Cerebellar nuclear complex (tissue), 1 donor: ENCODE measurements at regions not wholly inside any gene's neighbourhood (a gene's known extent, or its start where the extent isn't known, plus 50 kb on each side); places are given as distances from the start of the nearest gene placed in this dataset.

Source experiments
- DNase-seq, 2 experiments: peaks; one replicate each; lab custom pipeline; 2025; lab: John Stamatoyannopoulos, UW

- no peak for DNase-seq
Observed at GRCh38 chr5:4518903-4519672, 621.0 kb upstream of the ADAMTS16 start.

GRCh38 chr5:4520559-4520958 is 619.6 kb upstream of the ADAMTS16 start:
- DNase-seq, result no peak

- DNase-seq, result no peak
Observed at GRCh38 chr5:4523038-4523437, 617.1 kb upstream of the ADAMTS16 start.

GRCh38 chr5:4531756-4532704 is 608.1 kb upstream of the ADAMTS16 start:
- DNase-seq, result no peak

DNA sequence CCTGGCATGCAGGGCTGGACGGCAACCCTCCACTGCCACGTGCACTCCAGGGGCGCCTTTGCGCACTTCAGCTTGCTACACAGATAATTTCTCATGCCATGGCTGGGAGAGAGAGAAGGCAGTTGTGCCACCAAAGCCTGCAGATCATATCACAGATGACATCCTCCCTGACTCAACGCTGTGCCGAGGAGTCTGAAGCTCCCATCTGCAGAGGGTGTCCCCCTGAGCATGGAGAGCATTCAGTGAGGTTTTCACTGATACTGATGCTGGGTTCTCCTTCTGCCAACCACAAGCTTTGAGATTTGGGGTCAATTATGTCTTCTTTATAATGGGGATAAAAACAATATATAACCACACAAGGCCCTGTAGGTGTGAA is 607.4 kb upstream of the ADAMTS16 start:
- no peak for DNase-seq

GRCh38 chr5:4533457-4534105 is 606.5 kb upstream of the ADAMTS16 start:
- no peak for DNase-seq

GRCh38 chr5:4537489-4537888 is 602.6 kb upstream of the ADAMTS16 start:
- no peak for DNase-seq

DNA sequence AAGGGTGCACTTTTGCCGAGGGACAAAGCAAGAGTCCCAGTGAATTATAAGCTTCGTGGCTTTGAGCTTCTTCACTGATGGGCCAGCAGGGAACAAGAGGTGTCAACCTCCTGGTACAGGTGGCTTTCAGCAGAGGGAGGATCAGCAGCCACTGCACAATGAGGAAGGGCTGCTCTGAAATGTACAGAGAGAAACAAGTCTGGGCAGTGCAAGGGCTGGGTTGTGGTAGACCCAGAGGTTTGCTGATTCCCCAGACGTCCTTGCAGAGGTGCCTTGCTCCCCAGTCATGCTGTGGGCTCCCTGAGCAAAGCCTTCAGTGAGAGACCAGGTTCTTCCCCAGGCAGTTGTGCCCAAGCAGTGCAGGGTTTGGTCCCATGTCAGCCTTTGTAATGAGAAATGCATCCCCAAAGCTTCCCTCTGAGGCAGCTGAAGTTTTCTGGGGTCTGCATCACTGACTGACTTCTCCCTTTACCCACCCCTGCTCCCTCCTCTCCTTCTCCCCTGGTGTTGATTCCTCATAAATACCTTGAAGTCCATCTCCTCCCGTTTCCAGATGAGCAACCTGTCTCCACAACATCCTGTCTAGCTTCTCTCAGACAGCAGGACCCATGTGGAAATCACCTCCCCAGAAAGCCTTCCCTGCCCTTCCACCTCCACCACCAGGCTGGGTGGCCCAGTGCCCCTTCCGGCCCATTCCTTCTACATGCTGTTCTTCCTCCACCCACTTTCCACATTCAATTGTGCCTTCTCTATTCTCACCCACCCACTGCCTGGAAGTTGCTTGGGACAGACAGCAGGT is 599.6 kb upstream of the ADAMTS16 start:
- no peak for DNase-seq

DNA sequence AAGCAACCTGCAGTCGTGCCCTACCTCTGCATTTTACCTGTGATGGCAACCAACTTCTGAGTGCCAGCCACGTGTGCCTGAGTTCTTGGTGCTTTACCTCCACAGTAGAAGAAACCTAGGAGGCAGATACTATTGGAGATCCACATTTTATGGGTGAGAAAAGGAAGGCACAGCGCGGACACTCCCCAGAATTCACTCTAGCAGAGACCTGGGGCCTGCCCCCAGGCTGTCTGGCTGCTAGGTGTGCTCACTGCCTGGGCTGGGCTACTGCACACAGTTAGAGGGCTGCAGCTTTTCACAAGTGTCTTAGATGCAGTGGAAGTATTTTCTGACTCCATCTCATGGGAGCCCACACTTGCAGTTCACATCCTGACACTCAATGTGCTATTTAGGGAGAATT is 598.8 kb upstream of the ADAMTS16 start:
- no peak for DNase-seq

- DNase-seq, result no peak
Observed at GRCh38 chr5:4542145-4542778, 597.9 kb upstream of the ADAMTS16 start.

GRCh38 chr5:4544049-4544670 is 596.0 kb upstream of the ADAMTS16 start:
- DNase-seq, result no peak

DNA sequence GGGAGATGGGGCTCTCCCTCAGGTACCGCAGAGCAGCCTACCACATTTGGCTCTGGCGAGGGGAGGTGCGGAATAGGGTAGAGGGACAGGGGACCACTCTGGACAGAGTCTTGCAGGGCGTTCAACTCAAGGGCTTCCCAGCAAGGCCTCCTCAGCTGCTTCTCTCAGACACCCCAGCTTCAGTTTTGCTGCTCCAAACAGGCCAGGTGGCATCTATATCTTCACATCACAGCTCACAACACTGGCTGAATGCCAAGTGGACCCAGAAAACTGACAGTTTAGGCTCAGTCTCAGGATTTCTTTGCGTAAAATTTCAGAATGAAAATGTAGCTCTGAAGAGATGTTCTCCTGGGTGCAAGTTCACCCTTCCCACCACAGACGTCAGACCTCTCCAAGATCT is 592.6 kb upstream of the ADAMTS16 start:
- DNase-seq, result no peak

DNA sequence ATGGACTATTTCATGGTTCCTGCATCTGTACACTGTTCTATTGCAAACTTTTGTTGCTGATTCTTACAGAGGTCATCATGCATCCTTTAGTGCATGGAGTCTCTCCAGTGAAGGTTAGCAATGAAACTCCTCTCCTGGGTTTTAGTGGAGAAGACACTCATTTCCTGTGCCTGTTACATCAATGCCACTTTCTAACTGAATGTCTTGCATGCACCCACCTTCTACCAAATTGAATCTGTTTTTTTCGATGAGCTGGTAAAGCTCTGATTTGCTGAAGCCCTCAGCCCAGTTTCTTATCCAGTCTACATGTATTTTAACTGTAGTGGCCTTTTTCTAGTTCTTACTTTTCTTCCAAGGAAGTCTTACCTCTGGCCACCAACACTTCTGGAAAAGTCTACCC is 591.8 kb upstream of the ADAMTS16 start:
- no peak for DNase-seq

DNA sequence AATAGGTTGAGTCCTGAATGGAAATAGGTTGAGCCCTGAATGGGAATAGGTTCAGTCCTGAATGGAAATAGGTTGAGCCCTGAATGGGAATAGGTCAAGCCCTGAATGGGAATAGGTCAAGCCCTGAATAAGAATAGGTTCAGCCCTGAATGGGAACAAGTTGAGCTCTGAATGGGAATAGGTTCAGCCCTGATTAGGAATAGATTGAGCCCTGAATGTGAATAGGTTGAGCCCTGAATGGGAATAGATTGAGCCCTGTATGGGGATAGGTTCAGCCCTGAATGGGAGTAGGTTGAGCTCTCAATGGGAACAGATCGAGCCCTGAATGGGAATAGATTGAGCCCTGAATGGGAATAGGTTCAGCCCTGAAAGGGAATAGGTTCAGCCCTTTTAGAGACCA is 590.8 kb upstream of the ADAMTS16 start:
- no peak for DNase-seq

GRCh38 chr5:4551034-4551433 is 589.1 kb upstream of the ADAMTS16 start:
- DNase-seq, result no peak

- no peak for DNase-seq
Observed at GRCh38 chr5:4553130-4553529, 587.0 kb upstream of the ADAMTS16 start.

GRCh38 chr5:4553978-4554377 is 586.2 kb upstream of the ADAMTS16 start:
- DNase-seq, result no peak

- DNase-seq, result no peak
Observed at GRCh38 chr5:4555725-4556285, 584.3 kb upstream of the ADAMTS16 start.

DNA sequence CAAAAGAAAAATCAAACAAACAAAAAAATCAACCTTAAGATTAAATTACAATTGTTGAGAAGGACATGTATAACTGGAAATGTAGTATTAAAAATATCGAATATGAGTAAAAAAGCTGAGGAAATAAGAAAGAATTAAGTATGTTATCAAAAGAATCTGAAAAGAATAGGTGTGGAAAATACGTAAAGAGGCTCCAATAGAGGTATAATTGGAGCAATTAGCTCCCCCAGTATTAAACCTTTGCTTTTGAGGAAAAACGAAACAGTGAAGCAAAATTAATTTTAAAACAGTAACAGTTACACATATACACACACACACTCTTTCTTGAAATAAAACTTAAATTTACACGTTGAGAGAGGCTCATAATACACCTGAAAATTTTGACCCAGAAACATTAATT is 578.7 kb upstream of the ADAMTS16 start:
- DNase-seq, result no peak

DNA sequence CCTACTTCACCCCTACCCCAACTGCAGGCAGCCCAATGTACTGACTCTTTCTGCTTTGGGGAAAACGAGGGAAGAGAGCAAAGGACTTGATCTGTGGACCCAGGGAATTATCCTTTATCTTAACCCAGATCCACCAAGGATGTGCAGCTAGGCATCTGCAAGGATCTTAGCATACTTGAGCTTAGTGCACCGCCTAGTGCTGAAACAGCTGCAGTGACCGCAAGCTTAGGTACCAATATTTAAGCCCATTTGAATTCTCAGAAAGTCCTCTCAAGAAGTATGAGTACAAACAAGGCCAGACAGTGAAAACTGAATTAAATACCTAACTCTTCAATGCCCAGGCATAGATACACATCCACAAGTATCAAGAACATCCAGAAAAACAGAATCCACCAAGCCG is 576.7 kb upstream of the ADAMTS16 start:
- no peak for DNase-seq
